Endothelial cell of umbilical vein (primary cell): ENCODE measurements at regions not wholly inside any gene's neighbourhood (a gene's known extent, or its start where the extent isn't known, plus 50 kb on each side); places are given as distances from the start of the nearest gene placed in this dataset.
"Not testable (repeated sequence)": the region's sequence is repeated elsewhere in the genome, so short reads cannot be mapped to it uniquely, and the experiment has no call there.

Source experiments
- BruUV-seq: library from RNA; stranded (reverse); fragments of 400-500 nt; replicated peaks from 2 replicates; lab custom pipeline; 2021; lab: Mats Ljungman, UMichigan
- CTCF ChIA-PET: fragments of 300-600, 350-600 bp; sonication (Branson Sonifier 250); formaldehyde crosslinking; loops from one replicate; lab custom pipeline; 2021; ENCODE audit warnings: antibody characterized with exemption, inconsistent platforms; lab: Charles Lee
- POLR2A ChIA-PET: fragments of 300-600, 350-600 bp; sonication (Branson Sonifier 250); formaldehyde crosslinking; loops from one replicate; lab custom pipeline; 2021; ENCODE audit warnings: antibody characterized with exemption, inconsistent platforms; lab: Charles Lee
- DNase-seq: peaks from one replicate; pipeline ENCODE4 v3.0.0-alpha.2; 2011; ENCODE audit warnings: low read depth, low spot score
- FAIRE-seq: peaks from 2 replicates; lab custom pipeline; 2011; peaks lifted over from hg19 to GRCh38; lab: Jason Lieb, UNC
- H2AFZ ChIP-seq: 2 replicates; pipeline ENCODE4 v1.6.0; 2012; ENCODE audit warnings: low read depth, low read length, control low read depth, inconsistent platforms
- H3K27ac ChIP-seq: 2 replicates; pipeline ENCODE4 v1.5.1; 2011; ENCODE audit warnings: low read depth, mild to moderate bottlenecking, control low read depth, low read length, moderate library complexity; ENCODE audit not compliant: insufficient read depth
- H3K27me3 ChIP-seq, 2 experiments: 2 replicates each; pipeline versions ENCODE4 v1.6.0 to v1.6.1; 2011; ENCODE audit warnings: low read length in 2 of 2, mixed read lengths in 1 of 2; ENCODE audit not compliant: control insufficient read depth in 2 of 2, insufficient read depth in 2 of 2
- H3K36me3 ChIP-seq, 2 experiments: 2 replicates in 1 of 2; 3 replicates in 1 of 2; pipeline ENCODE4 v1.5.1; 2011; ENCODE audit warnings: low read length in 2 of 2, mild to moderate bottlenecking in 1 of 2, moderate library complexity in 1 of 2; ENCODE audit not compliant: control insufficient read depth in 2 of 2, insufficient read depth in 2 of 2; ENCODE audit errors: extremely low read depth in 1 of 2
- H3K4me1 ChIP-seq: 3 replicates; pipeline ENCODE4 v1.5.1; 2011; ENCODE audit warnings: mild to moderate bottlenecking, low read length; ENCODE audit not compliant: control insufficient read depth, insufficient read depth; ENCODE audit errors: extremely low read depth
- H3K4me2 ChIP-seq: 2 replicates; pipeline ENCODE4 v1.6.1; 2011; ENCODE audit warnings: low read length, control low read depth, mixed read lengths; ENCODE audit not compliant: insufficient read depth
- H3K4me3 ChIP-seq, 3 experiments: fragments of 200-600 bp in 1 of 3; sonication (generic), shearing (Covaris generic) in 1 of 3; replicated peaks in 1 of 3; 2 replicates each; pipeline ENCODE4 v1.5.1; 2011 to 2016; ENCODE audit warnings: control low read depth in 3 of 3, low read length in 3 of 3, mild to moderate bottlenecking in 2 of 3, inconsistent platforms in 1 of 3, low read depth in 1 of 3, moderate library complexity in 1 of 3; ENCODE audit not compliant: insufficient read depth in 1 of 3
- H3K79me2 ChIP-seq: 2 replicates; pipeline ENCODE4 v1.6.0; 2012; ENCODE audit warnings: low read length, inconsistent platforms; ENCODE audit not compliant: control insufficient read depth, insufficient read depth
- H3K9ac ChIP-seq: replicated peaks from 2 replicates; pipeline ENCODE3; 2011; ENCODE audit warnings: low read length, control low read depth; ENCODE audit not compliant: insufficient read depth; ENCODE audit errors: extremely low read depth
- H3K9me1 ChIP-seq: replicated peaks from 3 replicates; pipeline ENCODE4 v1.6.0; 2011; ENCODE audit warnings: mild to moderate bottlenecking, low read length; ENCODE audit not compliant: control insufficient read depth, insufficient read depth; ENCODE audit errors: extremely low read depth
- H3K9me3 ChIP-seq: replicated peaks from 2 replicates; pipeline ENCODE4 v1.5.1; 2012; ENCODE audit warnings: low read length, inconsistent platforms; ENCODE audit not compliant: control insufficient read depth, insufficient read depth
- H4K20me1 ChIP-seq: replicated peaks from 2 replicates; pipeline ENCODE3; 2011; ENCODE audit warnings: mild to moderate bottlenecking, low read length; ENCODE audit not compliant: control insufficient read depth, insufficient read depth; ENCODE audit errors: extremely low read depth
- EZH2 ChIP-seq: IDR thresholded peaks from 2 replicates; pipeline ENCODE4 v1.6.1; 2012; ENCODE audit warnings: borderline replicate concordance, low read depth, mild to moderate bottlenecking, moderate library complexity, low read length, inconsistent platforms; ENCODE audit not compliant: severe bottlenecking
- FOS ChIP-seq: IDR thresholded peaks from 2 replicates; pipeline ENCODE4 v1.6.1; 2011; ENCODE audit warnings: mild to moderate bottlenecking, low read length, moderate library complexity, borderline replicate concordance; ENCODE audit not compliant: insufficient read depth
- GATA2 ChIP-seq: IDR thresholded peaks from 2 replicates; pipeline ENCODE4 v1.7.0; 2011; ENCODE audit warnings: low read depth, mild to moderate bottlenecking, moderate library complexity, mixed read lengths, low read length; ENCODE audit not compliant: insufficient read length, insufficient read depth
- JUN ChIP-seq: IDR thresholded peaks from 2 replicates; pipeline ENCODE4 v1.6.1; 2011; ENCODE audit warnings: borderline replicate concordance, low read depth; ENCODE audit not compliant: insufficient read length, insufficient read depth
- MYC ChIP-seq: IDR thresholded peaks from one replicate; pipeline ENCODE4 v1.6.1; 2011; ENCODE audit warnings: mild to moderate bottlenecking, low read depth, low read length
- POLR2A ChIP-seq: IDR thresholded peaks from 2 replicates; pipeline ENCODE4 v1.6.1; 2012; ENCODE audit warnings: low read depth, mild to moderate bottlenecking, control low read depth, low read length
- POLR2AphosphoS5 ChIP-seq: IDR thresholded peaks from 2 replicates; pipeline ENCODE4 v1.6.1; 2012; ENCODE audit warnings: low read depth, mild to moderate bottlenecking, control low read depth, low read length, moderate library complexity; ENCODE audit not compliant: insufficient read depth
- dilution Hi-C: fragments of 300-500 bp; cut with MboI; formaldehyde crosslinking; loops from one replicate; pipeline ENCODE4 v1.15.0; 2019; ENCODE audit warnings: low sequenced_read_pairs; ENCODE audit not compliant: extremely low pct_ligation_motif_present
- intact Hi-C: fragments of 100-400 bp; cut with micrococcal nuclease; formaldehyde crosslinking; loops from one replicate; pipeline ENCODE4 v1.10.0; 2022
- TF ChIP-seq, protein P1 (sequence below), 2 donors: IDR thresholded peaks; 1 replicate in 1 of 2; 2 replicates in 1 of 2; pipeline ENCODE4 v1.5.1; 2011; ENCODE audit warnings: low read length in 2 of 2, mild to moderate bottlenecking in 2 of 2, moderate library complexity in 2 of 2, control low read depth in 1 of 2, inconsistent platforms in 1 of 2, low read depth in 1 of 2; ENCODE audit not compliant: insufficient read depth in 1 of 2; ENCODE audit errors: extremely low read depth in 1 of 2
- TF ChIP-seq, protein P2 (sequence below): IDR thresholded peaks from 2 replicates; pipeline ENCODE4 v1.6.1; 2011; ENCODE audit not compliant: insufficient read depth, insufficient read length

DNA sequence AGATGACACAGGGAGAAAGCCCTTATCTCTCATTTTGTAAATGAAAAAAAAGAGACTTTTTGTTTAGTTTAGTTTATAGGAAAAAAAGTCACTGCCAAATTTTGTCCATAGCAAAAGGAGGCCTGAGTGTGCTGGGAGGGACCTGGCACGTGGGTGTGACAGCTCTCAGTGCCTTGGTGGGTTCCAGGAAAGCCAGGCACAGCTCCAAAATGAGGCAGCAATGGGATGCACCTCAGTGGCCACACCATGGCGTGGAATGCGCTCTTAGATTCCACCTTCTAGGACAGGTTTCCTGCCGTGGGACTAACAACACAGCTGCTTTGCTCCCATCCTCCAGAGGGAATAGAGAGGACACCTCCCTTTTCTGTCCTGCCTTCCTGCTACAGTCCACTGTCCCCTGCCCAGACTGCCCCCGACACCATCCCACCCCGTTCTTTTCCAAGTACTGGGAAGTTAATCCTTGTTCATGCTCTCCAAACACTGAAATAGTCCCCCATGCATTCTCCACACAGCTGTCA is 207.6 kb downstream of the EMP1 start:
- Histone ChIP-seq H3K4me1 (no peaks in the 10 kb centered on the region), H3K27ac (no peak overlapping the region), H3K9me1 (no peaks in the 10 kb centered on the region), H3K4me2 (no peak overlapping the region), H3K27me3 (no peaks in the 10 kb centered on the region), H3K9me3 (no peaks in the 10 kb centered on the region), H4K20me1 (no peaks in the 10 kb centered on the region), H2AFZ (no peak overlapping the region), H3K4me3 (no peak overlapping the region), H3K9ac (no peak overlapping the region), H3K36me3 (no peaks in the 10 kb centered on the region), H3K79me2 (no peaks in the 10 kb centered on the region)
- CTCF ChIA-PET: no interaction called here
- TF ChIP-seq, protein P1, sequence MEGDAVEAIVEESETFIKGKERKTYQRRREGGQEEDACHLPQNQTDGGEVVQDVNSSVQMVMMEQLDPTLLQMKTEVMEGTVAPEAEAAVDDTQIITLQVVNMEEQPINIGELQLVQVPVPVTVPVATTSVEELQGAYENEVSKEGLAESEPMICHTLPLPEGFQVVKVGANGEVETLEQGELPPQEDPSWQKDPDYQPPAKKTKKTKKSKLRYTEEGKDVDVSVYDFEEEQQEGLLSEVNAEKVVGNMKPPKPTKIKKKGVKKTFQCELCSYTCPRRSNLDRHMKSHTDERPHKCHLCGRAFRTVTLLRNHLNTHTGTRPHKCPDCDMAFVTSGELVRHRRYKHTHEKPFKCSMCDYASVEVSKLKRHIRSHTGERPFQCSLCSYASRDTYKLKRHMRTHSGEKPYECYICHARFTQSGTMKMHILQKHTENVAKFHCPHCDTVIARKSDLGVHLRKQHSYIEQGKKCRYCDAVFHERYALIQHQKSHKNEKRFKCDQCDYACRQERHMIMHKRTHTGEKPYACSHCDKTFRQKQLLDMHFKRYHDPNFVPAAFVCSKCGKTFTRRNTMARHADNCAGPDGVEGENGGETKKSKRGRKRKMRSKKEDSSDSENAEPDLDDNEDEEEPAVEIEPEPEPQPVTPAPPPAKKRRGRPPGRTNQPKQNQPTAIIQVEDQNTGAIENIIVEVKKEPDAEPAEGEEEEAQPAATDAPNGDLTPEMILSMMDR (IDR thresholded peaks at IDR 0.05; ENCODE audit: extremely low read depth in 1 of 2, insufficient read depth in 1 of 2, low read depth in 1 of 2, low read length in 2 of 2): no peak
- TF ChIP-seq, protein P2, sequence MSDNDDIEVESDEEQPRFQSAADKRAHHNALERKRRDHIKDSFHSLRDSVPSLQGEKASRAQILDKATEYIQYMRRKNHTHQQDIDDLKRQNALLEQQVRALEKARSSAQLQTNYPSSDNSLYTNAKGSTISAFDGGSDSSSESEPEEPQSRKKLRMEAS: no peak
- no peak for TF ChIP-seq EZH2
- TF ChIP-seq MYC: no peak
- TF ChIP-seq GATA2: no peak
- no peak for TF ChIP-seq JUN
- TF ChIP-seq POLR2AphosphoS5: no peak
- TF ChIP-seq FOS: no peak
- no peak for TF ChIP-seq POLR2A
- dilution Hi-C loops (no loop called here), intact Hi-C loops (no loop called here)
- no peak for FAIRE-seq
- no TSS peak for BruUV-seq
- no peak for DNase-seq
- POLR2A ChIA-PET: no interaction called here

DNA sequence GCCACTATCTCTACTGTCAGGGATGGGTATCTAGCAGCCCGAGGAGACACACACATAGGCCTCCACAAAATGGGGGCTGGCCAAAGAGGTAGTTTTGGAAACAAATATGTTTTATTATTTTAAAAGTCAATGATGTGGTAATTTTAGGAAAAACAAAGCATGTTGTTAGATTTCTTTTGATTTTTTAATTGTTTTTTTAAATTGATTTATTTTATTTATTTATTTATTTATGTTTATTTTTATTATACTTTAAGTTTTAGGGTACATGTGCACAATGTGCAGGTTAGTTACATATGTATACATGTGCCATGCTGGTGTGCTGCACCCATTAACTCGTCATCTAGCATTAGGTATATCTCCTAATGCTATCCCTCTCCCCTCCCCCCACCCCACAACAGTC is 194.8 kb downstream of the EMP1 start:
- FAIRE-seq, H3K4me2 ChIP-seq, H2AFZ ChIP-seq, H3K79me2 ChIP-seq, H3K9ac ChIP-seq, POLR2A ChIA-PET, intact Hi-C loops, H3K36me3 ChIP-seq, dilution Hi-C loops, H3K9me1 ChIP-seq, H4K20me1 ChIP-seq, H3K27me3 ChIP-seq, H3K4me1 ChIP-seq, H3K9me3 ChIP-seq, BruUV-seq, H3K27ac ChIP-seq, CTCF ChIA-PET, DNase-seq, H3K4me3 ChIP-seq: not testable (repeated sequence)
